Neural progenitor cell (in vitro differentiated cells): ENCODE measurements at regions not wholly inside any gene's neighbourhood (a gene's known extent, or its start where the extent isn't known, plus 50 kb on each side); places are given as distances from the start of the nearest gene placed in this dataset.

Experiments used
- DNase-seq: peaks from one replicate; pipeline ENCODE4 v3.0.0-alpha.2; 2016; ENCODE audit warnings: low spot score
- H2AFZ ChIP-seq: fragments of 200-600 bp; sonication (generic); replicated peaks from 2 replicates; pipeline ENCODE4 v1.6.1; 2016; ENCODE audit warnings: antibody characterized with exemption
- H3F3A ChIP-seq: fragments of 200-600 bp; sonication (generic); 2 replicates; pipeline ENCODE4 v1.6.1; 2016; ENCODE audit warnings: antibody characterized with exemption, low read depth
- H3K27ac ChIP-seq: fragments of 200-600 bp; sonication (generic); 2 replicates; pipeline ENCODE4 v1.5.1; 2016; ENCODE audit warnings: mild to moderate bottlenecking
- H3K27me3 ChIP-seq: fragments of 200-600 bp; sonication (generic); 2 replicates; pipeline ENCODE4 v1.6.1; 2016; ENCODE audit warnings: mild to moderate bottlenecking, moderate library complexity
- H3K36me3 ChIP-seq: fragments of 200-600 bp; sonication (generic); 2 replicates; pipeline ENCODE4 v1.5.1; 2016
- H3K4me1 ChIP-seq: fragments of 200-600 bp; sonication (generic); 2 replicates; pipeline ENCODE4 v1.6.1; 2016; ENCODE audit warnings: mixed run types
- H3K4me2 ChIP-seq: fragments of 200-600 bp; sonication (generic); 2 replicates; pipeline ENCODE4 v1.6.1; 2016
- H3K4me3 ChIP-seq: fragments of 200-600 bp; sonication (generic); 2 replicates; pipeline ENCODE4 v1.5.1; 2016
- H3K79me2 ChIP-seq: fragments of 200-600 bp; sonication (generic); 2 replicates; pipeline ENCODE4 v1.6.1; 2016; ENCODE audit warnings: low read depth
- H3K9ac ChIP-seq: fragments of 200-600 bp; sonication (generic); 2 replicates; pipeline ENCODE4 v1.6.1; 2016
- H3K9me3 ChIP-seq: fragments of 200-600 bp; sonication (generic); 2 replicates; pipeline ENCODE4 v1.5.1; 2016; ENCODE audit warnings: low read depth
- H4K20me1 ChIP-seq: fragments of 200-600 bp; sonication (generic); 2 replicates; pipeline ENCODE4 v1.6.1; 2016; ENCODE audit warnings: low read depth
- H3K27ac Mint-ChIP-seq: 3 replicates; pipeline ENCODE4 v1.8.0; 2021; ENCODE audit warnings: mixed read lengths
- H3K27me3 Mint-ChIP-seq: 2 replicates; pipeline ENCODE4 v1.8.0; 2022; ENCODE audit warnings: low read depth, mild to moderate bottlenecking, inconsistent platforms, moderate library complexity, mixed read lengths; ENCODE audit not compliant: insufficient read depth
- H3K36me3 Mint-ChIP-seq: 3 replicates; pipeline ENCODE4 v1.8.0; 2021; ENCODE audit warnings: mixed read lengths
- H3K4me1 Mint-ChIP-seq: 3 replicates; pipeline ENCODE4 v1.8.0; 2021; ENCODE audit warnings: mixed read lengths
- H3K4me3 Mint-ChIP-seq: 3 replicates; pipeline ENCODE4 v1.8.0; 2021; ENCODE audit warnings: mild to moderate bottlenecking, moderate library complexity, mixed read lengths
- H3K9me3 Mint-ChIP-seq: 3 replicates; pipeline ENCODE4 v1.8.0; 2020; ENCODE audit warnings: mixed read lengths
- EZH2 ChIP-seq: fragments of 200-600 bp; sonication (generic); IDR thresholded peaks from 2 replicates; pipeline ENCODE4 v1.6.1; 2017; ENCODE audit warnings: antibody characterized with exemption, mild to moderate bottlenecking, moderate library complexity
- EZH2phosphoT487 ChIP-seq: fragments of 200-600 bp; sonication (generic); IDR thresholded peaks from 2 replicates; pipeline ENCODE4 v1.6.1; 2017; ENCODE audit warnings: antibody characterized with exemption
- TF ChIP-seq, protein P1 (sequence below): fragments of 200-600 bp; sonication (generic); IDR thresholded peaks from 2 replicates; pipeline ENCODE4 v1.5.1; 2017; ENCODE audit warnings: antibody characterized with exemption, mild to moderate bottlenecking

DNA sequence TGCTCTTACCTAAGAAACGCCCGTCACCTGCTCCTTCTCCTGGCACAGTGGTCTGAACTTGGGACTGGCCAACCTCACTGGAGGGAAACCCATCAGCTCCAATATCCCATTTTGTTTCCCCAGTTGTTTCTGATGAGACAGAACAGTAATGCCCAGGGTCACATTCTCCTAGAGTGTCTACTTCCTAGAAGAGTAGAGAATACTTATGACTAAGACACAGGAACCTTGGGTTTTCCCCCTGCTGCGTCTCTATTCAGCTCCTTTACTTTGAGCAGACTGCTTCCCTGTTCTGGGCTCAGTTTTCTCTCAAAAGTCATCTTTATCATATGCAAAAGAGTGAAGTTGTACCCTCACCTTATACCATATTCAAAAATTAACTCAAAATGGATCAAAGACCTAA lies 79.4 kb downstream of the POLR2M start:
- Mint-ChIP-seq H3K27ac (no peak overlapping the region), H3K4me3 (no peak overlapping the region), H3K9me3 (no peaks in the 10 kb centered on the region), H3K27me3 (peaks cover 8% of the 10 kb centered on the region), H3K4me1 (peaks cover 4% of the 10 kb centered on the region), H3K36me3 (no peaks in the 10 kb centered on the region)
- DNase-seq = no peak
- Histone ChIP-seq H4K20me1 (no peaks in the 10 kb centered on the region), H3K4me1 (no peaks in the 10 kb centered on the region), H3K9ac (no peak overlapping the region), H3K27ac (no peak overlapping the region), H3K4me3 (no peak overlapping the region), H3K36me3 (no peaks in the 10 kb centered on the region), H3F3A (no peaks in the 10 kb centered on the region), H3K4me2 (no peak overlapping the region), H2AFZ (no peak overlapping the region), H3K27me3 (no peaks in the 10 kb centered on the region), H3K9me3 (no peaks in the 10 kb centered on the region), H3K79me2 (no peaks in the 10 kb centered on the region)
- TF ChIP-seq EZH2phosphoT487 (no peak), EZH2 (no peak)
- TF ChIP-seq, protein P1, sequence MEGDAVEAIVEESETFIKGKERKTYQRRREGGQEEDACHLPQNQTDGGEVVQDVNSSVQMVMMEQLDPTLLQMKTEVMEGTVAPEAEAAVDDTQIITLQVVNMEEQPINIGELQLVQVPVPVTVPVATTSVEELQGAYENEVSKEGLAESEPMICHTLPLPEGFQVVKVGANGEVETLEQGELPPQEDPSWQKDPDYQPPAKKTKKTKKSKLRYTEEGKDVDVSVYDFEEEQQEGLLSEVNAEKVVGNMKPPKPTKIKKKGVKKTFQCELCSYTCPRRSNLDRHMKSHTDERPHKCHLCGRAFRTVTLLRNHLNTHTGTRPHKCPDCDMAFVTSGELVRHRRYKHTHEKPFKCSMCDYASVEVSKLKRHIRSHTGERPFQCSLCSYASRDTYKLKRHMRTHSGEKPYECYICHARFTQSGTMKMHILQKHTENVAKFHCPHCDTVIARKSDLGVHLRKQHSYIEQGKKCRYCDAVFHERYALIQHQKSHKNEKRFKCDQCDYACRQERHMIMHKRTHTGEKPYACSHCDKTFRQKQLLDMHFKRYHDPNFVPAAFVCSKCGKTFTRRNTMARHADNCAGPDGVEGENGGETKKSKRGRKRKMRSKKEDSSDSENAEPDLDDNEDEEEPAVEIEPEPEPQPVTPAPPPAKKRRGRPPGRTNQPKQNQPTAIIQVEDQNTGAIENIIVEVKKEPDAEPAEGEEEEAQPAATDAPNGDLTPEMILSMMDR = no peak

- H3K4me1 Mint-ChIP-seq = peaks cover 22% of the 10 kb centered on the region
- Histone ChIP-seq H3K27ac (no peak overlapping the region), H3K9ac (no peak overlapping the region), H3K79me2 (no peaks in the 10 kb centered on the region), H3K4me2 (no peak overlapping the region), H3K36me3 (no peaks in the 10 kb centered on the region), H3K9me3 (no peaks in the 10 kb centered on the region), H3F3A (peaks cover 13% of the 10 kb centered on the region), H3K27me3 (no peaks in the 10 kb centered on the region), H3K4me1 (peaks cover 20% of the 10 kb centered on the region), H4K20me1 (no peaks in the 10 kb centered on the region), H2AFZ (no peak overlapping the region), H3K4me3 (no peak overlapping the region)
- H3K36me3 Mint-ChIP-seq = no peaks in the 10 kb centered on the region
- no peaks in the 10 kb centered on the region for H3K9me3 Mint-ChIP-seq
- no peak overlapping the region for H3K27ac Mint-ChIP-seq
- H3K4me3 Mint-ChIP-seq = no peak overlapping the region
- DNase-seq = no peak
- TF ChIP-seq, protein P1 = no peak
- TF ChIP-seq EZH2 (no peak), EZH2phosphoT487 (no peak)
- H3K27me3 Mint-ChIP-seq = peaks cover 11% of the 10 kb centered on the region
These were observed 82.7 kb downstream of the POLR2M start for GRCh38 chr15:57789225-57789624.

DNA sequence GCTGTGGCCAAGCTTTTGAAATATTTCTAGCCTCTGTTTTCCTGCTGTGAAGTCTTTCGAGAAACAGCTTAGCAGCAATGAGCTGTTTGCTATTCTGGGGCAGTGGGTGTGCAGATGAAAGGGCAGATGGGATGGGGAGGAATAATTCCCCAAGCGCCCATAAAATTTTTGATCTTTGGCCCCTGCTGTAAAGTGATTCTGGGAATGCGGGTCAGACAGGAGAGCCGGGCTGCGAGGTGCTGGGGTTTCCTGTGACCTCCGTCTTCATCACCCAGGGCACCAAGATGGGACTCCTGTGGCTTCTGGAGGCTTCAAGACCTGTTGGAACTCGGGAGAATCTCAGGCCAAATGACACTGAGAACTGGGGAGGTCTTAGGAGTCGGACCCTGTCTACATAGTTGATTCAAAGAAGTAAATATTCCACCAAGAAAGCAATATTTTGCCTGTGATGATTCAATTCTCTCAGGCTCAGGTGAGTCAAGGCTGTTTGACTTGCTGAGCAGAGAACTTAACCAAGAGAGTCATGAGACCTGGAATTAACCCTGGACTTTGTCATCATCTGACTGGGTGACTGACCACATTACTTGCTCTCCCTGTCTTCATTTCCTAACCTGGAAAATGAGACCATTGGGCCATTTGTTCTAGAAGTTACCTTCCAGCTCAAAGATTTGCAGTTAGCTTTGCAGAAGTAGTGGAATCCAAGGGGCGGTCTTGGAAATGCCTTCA lies 86.4 kb downstream of the POLR2M start:
- Histone ChIP-seq H2AFZ (no peak overlapping the region), H3K27ac (no peak overlapping the region), H3K4me1 (peaks cover 31% of the 10 kb centered on the region), H3K4me3 (no peak overlapping the region), H3K9me3 (no peaks in the 10 kb centered on the region), H4K20me1 (no peaks in the 10 kb centered on the region), H3F3A (peaks cover 13% of the 10 kb centered on the region), H3K9ac (no peak overlapping the region), H3K4me2 (peak overlapping the region; percentile 31), H3K79me2 (no peaks in the 10 kb centered on the region), H3K36me3 (no peaks in the 10 kb centered on the region), H3K27me3 (no peaks in the 10 kb centered on the region)
- peaks cover 4% of the 10 kb centered on the region for H3K27me3 Mint-ChIP-seq
- H3K9me3 Mint-ChIP-seq = no peaks in the 10 kb centered on the region
- peak overlapping the region; percentile 81 for H3K27ac Mint-ChIP-seq
- peak; percentile 27 for DNase-seq
- peaks cover 31% of the 10 kb centered on the region for H3K4me1 Mint-ChIP-seq
- no peaks in the 10 kb centered on the region for H3K36me3 Mint-ChIP-seq
- H3K4me3 Mint-ChIP-seq = peak overlapping the region; percentile 31
- TF ChIP-seq EZH2 (no peak), EZH2phosphoT487 (no peak)
- TF ChIP-seq, protein P1 = no peak
